H9 (cell line): ENCODE measurements at regions not wholly inside any gene's neighbourhood (a gene's known extent, or its start where the extent isn't known, plus 50 kb on each side); places are given as distances from the start of the nearest gene placed in this dataset.
A peak's percentile ranks its signal among the peaks of the same experiment; 100 is the strongest.

Experiments
- DNase-seq: peaks from one replicate; pipeline ENCODE4 v3.0.0-alpha.2; 2017
- H2AFZ ChIP-seq: one replicate; pipeline ENCODE4 v1.6.1; 2013; ENCODE audit warnings: mild to moderate bottlenecking, low read length, control low read depth, moderate library complexity
- H2AK5ac ChIP-seq: 2 replicates; pipeline ENCODE4 v1.6.1; 2013; ENCODE audit warnings: low read length, control low read depth, mixed read lengths; ENCODE audit not compliant: insufficient read length
- H2BK120ac ChIP-seq: one replicate; pipeline ENCODE4 v1.6.1; 2013; ENCODE audit warnings: low read depth, mild to moderate bottlenecking, low read length, control low read depth, inconsistent platforms; ENCODE audit not compliant: poor library complexity, severe bottlenecking
- H2BK12ac ChIP-seq: 2 replicates; pipeline ENCODE4 v1.6.1; 2013; ENCODE audit warnings: low read length, control low read depth, mixed read lengths, low read depth; ENCODE audit not compliant: insufficient read length
- H2BK15ac ChIP-seq: 2 replicates; pipeline ENCODE4 v1.6.1; 2013; ENCODE audit warnings: low read depth, low read length, control low read depth
- H2BK20ac ChIP-seq: one replicate; pipeline ENCODE4 v1.6.1; 2013; ENCODE audit warnings: low read depth, mild to moderate bottlenecking, low read length, control low read depth, inconsistent platforms; ENCODE audit not compliant: poor library complexity, severe bottlenecking
- H2BK5ac ChIP-seq: 2 replicates; pipeline ENCODE4 v1.6.1; 2013; ENCODE audit warnings: low read length, control low read depth, mixed read lengths; ENCODE audit not compliant: insufficient read length
- H3K14ac ChIP-seq: 2 replicates; pipeline ENCODE4 v1.6.1; 2013; ENCODE audit warnings: low read length, control low read depth; ENCODE audit not compliant: insufficient read depth
- H3K18ac ChIP-seq: 2 replicates; pipeline ENCODE4 v1.6.1; 2013; ENCODE audit warnings: low read depth, mild to moderate bottlenecking, mixed read lengths, low read length, control low read depth; ENCODE audit not compliant: insufficient read length
- H3K23ac ChIP-seq: 2 replicates; pipeline ENCODE4 v1.6.1; 2013; ENCODE audit warnings: low read length, control low read depth, mixed read lengths, low read depth; ENCODE audit not compliant: insufficient read length
- H3K23me2 ChIP-seq: 2 replicates; pipeline ENCODE4 v1.6.1; 2013; ENCODE audit warnings: low read depth, mild to moderate bottlenecking, mixed read lengths, low read length, control low read depth; ENCODE audit not compliant: insufficient read length, poor library complexity, severe bottlenecking
- H3K27ac ChIP-seq: 2 replicates; pipeline ENCODE4 v1.5.1; 2013; ENCODE audit warnings: low read length, control low read depth, mixed read lengths, low read depth; ENCODE audit not compliant: insufficient read length
- H3K27me3 ChIP-seq: 2 replicates; pipeline ENCODE4 v1.6.1; 2013; ENCODE audit warnings: low read length, control low read depth, inconsistent platforms; ENCODE audit not compliant: insufficient read depth
- H3K4ac ChIP-seq: 2 replicates; pipeline ENCODE4 v1.6.1; 2013; ENCODE audit warnings: low read depth, mild to moderate bottlenecking, control low read depth, inconsistent platforms, low read length, moderate library complexity
- H3K4me1 ChIP-seq: 2 replicates; pipeline ENCODE4 v1.6.1; 2013; ENCODE audit warnings: low read length, control low read depth, inconsistent platforms; ENCODE audit not compliant: insufficient read depth
- H3K4me2 ChIP-seq: 2 replicates; pipeline ENCODE4 v1.6.1; 2013; ENCODE audit warnings: low read length, control low read depth, mixed read lengths; ENCODE audit not compliant: insufficient read length, insufficient read depth
- H3K56ac ChIP-seq: 2 replicates; pipeline ENCODE4 v1.6.1; 2013; ENCODE audit warnings: low read depth, mild to moderate bottlenecking, mixed read lengths, low read length, control low read depth; ENCODE audit not compliant: insufficient read length
- H3K79me1 ChIP-seq: 2 replicates; pipeline ENCODE4 v1.6.1; 2013; ENCODE audit warnings: low read depth, mild to moderate bottlenecking, moderate library complexity, low read length, control low read depth, inconsistent platforms; ENCODE audit not compliant: insufficient read depth, poor library complexity, severe bottlenecking
- H3K79me2 ChIP-seq: 2 replicates; pipeline ENCODE4 v1.6.1; 2013; ENCODE audit warnings: low read length, control low read depth, inconsistent platforms; ENCODE audit not compliant: insufficient read depth
- H3K9ac ChIP-seq: 2 replicates; pipeline ENCODE4 v1.6.1; 2013; ENCODE audit warnings: low read length, control low read depth, mixed read lengths; ENCODE audit not compliant: insufficient read length; ENCODE audit errors: extremely low read depth
- H3K9me3 ChIP-seq: one replicate; pipeline ENCODE4 v1.6.1; 2013; ENCODE audit warnings: low read depth, low read length, inconsistent platforms; ENCODE audit not compliant: control insufficient read depth
- H3T11ph ChIP-seq: one replicate; pipeline ENCODE4 v1.6.1; 2013; ENCODE audit warnings: mild to moderate bottlenecking, low read length, control low read depth, inconsistent platforms
- H4K20me1 ChIP-seq: one replicate; pipeline ENCODE4 v1.6.1; 2013; ENCODE audit not compliant: control insufficient read depth, insufficient read length, insufficient read depth
- H4K5ac ChIP-seq: 2 replicates; pipeline ENCODE4 v1.6.1; 2013; ENCODE audit warnings: low read depth, mild to moderate bottlenecking, mixed read lengths, low read length, control low read depth; ENCODE audit not compliant: insufficient read length
- H4K8ac ChIP-seq: replicated peaks from 2 replicates; pipeline ENCODE4 v1.6.1; 2013; ENCODE audit warnings: low read length, control low read depth, mixed read lengths, low read depth; ENCODE audit not compliant: insufficient read length
- H4K91ac ChIP-seq: 2 replicates; pipeline ENCODE4 v1.6.1; 2013; ENCODE audit warnings: low read depth, mild to moderate bottlenecking, moderate library complexity, mixed read lengths, low read length, control low read depth; ENCODE audit not compliant: insufficient read length
- H3K27ac Mint-ChIP-seq, 3 experiments: 2 replicates in 2 of 3; 3 replicates in 1 of 3; pipeline ENCODE4 v1.8.0; 2020 to 2021; ENCODE audit warnings: mixed read lengths in 3 of 3, mild to moderate bottlenecking in 1 of 3, moderate library complexity in 1 of 3
- H3K27me3 Mint-ChIP-seq: 2 replicates; pipeline ENCODE4 v1.8.0; 2021; ENCODE audit warnings: low read depth, mild to moderate bottlenecking, moderate library complexity, mixed read lengths
- H3K36me3 Mint-ChIP-seq, 3 experiments: 2 replicates in 2 of 3; 3 replicates in 1 of 3; pipeline ENCODE4 v1.8.0; 2020 to 2021; ENCODE audit warnings: low read depth in 3 of 3, mixed read lengths in 3 of 3; ENCODE audit not compliant: insufficient read depth in 1 of 3
- H3K4me1 Mint-ChIP-seq, 2 experiments: 2 replicates each; pipeline ENCODE4 v1.8.0; 2020; ENCODE audit warnings: mixed read lengths in 2 of 2
- H3K4me3 Mint-ChIP-seq, 2 experiments: 2 replicates in 1 of 2; 3 replicates in 1 of 2; pipeline ENCODE4 v1.8.0; 2020 to 2021; ENCODE audit warnings: mild to moderate bottlenecking in 2 of 2, mixed read lengths in 2 of 2, moderate library complexity in 1 of 2
- H3K9me3 Mint-ChIP-seq, 2 experiments: 2 replicates in 1 of 2; 3 replicates in 1 of 2; pipeline ENCODE4 v1.8.0; 2020; ENCODE audit warnings: mild to moderate bottlenecking in 2 of 2, mixed read lengths in 2 of 2, moderate library complexity in 1 of 2
- CTCF ChIP-seq: fragments of 200-600 bp; sonication (generic); conservative IDR thresholded peaks from 3 replicates; pipeline ENCODE4 v1.8.0; 2021; ENCODE audit warnings: antibody characterized with exemption, mild to moderate bottlenecking
- WGBS: extraction: QIAGEN DNeasy Blood & Tissue Kit; methylation state at CpG from one replicate; pipeline ENCODE4 v1.1.7; 2013; ENCODE audit warnings: missing lambda C conversion rate, low lambda C conversion rate, mixed read lengths; ENCODE audit not compliant: insufficient read length; ENCODE audit errors: extremely low coverage; 5-methylcytosine and 5-hydroxymethylcytosine counted together

DNA sequence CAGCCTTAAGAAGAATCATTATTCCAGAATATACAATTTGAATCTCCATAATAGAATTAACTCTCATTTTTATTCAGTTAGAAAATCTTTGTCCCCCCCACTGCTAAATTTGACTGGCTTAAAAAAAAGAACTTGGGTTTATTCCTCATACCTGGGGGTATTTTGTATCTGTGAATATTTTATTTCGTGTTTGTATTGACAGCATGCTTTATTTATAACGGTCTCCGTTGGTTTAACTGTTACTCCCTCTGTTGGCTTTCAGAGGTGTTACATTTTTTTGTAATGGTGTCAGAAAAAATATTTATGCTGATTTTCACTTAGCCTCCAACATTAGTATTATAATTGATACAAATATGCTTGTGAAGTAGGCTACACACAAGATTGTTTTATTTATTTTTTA lies 109.1 kb downstream of the HAUS1 start:
- no peak overlapping the region for H3K4ac ChIP-seq
- no peak overlapping the region for H2BK15ac ChIP-seq
- Mint-ChIP-seq H3K27ac (no peak overlapping the region), H3K27me3 (no peaks in the 10 kb centered on the region), H3K36me3 (peaks cover 0 to 17% (median 16%) of the 10 kb centered on the region in 3 experiments; a peak in 5 of 7 replicates), H3K4me1 (peaks cover 6% of the 10 kb centered on the region in 2 experiments; a peak in 3 of 4 replicates), H3K4me3 (no peak overlapping the region), H3K9me3 (no peaks in the 10 kb centered on the region; a peak in 1 of 5 replicates)
- no peak overlapping the region for H2BK12ac ChIP-seq
- H3K4me2 ChIP-seq, result no peak overlapping the region
- H3K23ac ChIP-seq, result no peak overlapping the region
- no peak overlapping the region for H2BK20ac ChIP-seq
- H3K9ac ChIP-seq, result no peak overlapping the region
- H3K4me1 ChIP-seq, result no peaks in the 10 kb centered on the region
- H3K27ac ChIP-seq, result no peak overlapping the region
- H3K23me2 ChIP-seq, result no peaks in the 10 kb centered on the region
- no peaks in the 10 kb centered on the region for H3K27me3 ChIP-seq
- no CpG with 5 or more reads among the region's 3 CpGs for WGBS
- H2BK120ac ChIP-seq, result no peak overlapping the region
- no peaks in the 10 kb centered on the region for H3K79me1 ChIP-seq
- no peak for DNase-seq
- H4K20me1 ChIP-seq, result no peaks in the 10 kb centered on the region
- no peak overlapping the region for H2AK5ac ChIP-seq
- no peak overlapping the region for H4K8ac ChIP-seq
- no peak overlapping the region for H3K14ac ChIP-seq
- H2AFZ ChIP-seq, result no peak overlapping the region
- H3K9me3 ChIP-seq, result no peaks in the 10 kb centered on the region
- H3T11ph ChIP-seq, result no peak overlapping the region
- no peak overlapping the region for H3K18ac ChIP-seq
- H4K91ac ChIP-seq, result no peak overlapping the region
- no peak overlapping the region for H4K5ac ChIP-seq
- H3K56ac ChIP-seq, result no peak overlapping the region
- H3K79me2 ChIP-seq, result no peaks in the 10 kb centered on the region; the same call in 1 of the 2 replicates
- H2BK5ac ChIP-seq, result no peak overlapping the region
- TF ChIP-seq CTCF, result peak; percentile 65
